RPMI7951 (cell line): ENCODE measurements at regions not wholly inside any gene's neighbourhood (a gene's known extent, or its start where the extent isn't known, plus 50 kb on each side); places are given as distances from the start of the nearest gene placed in this dataset.

Experiments used
- DNase-seq: peaks from one replicate; pipeline ENCODE4 v3.0.0-alpha.2; 2012; ENCODE audit warnings: low read depth

- DNase-seq = no peak
Measured at GRCh38 chr16:13393816-13394215, 492.4 kb downstream of the SHISA9 start.

- DNase-seq = no peak
Measured at GRCh38 chr16:13394488-13394887, 493.1 kb downstream of the SHISA9 start.

- no peak for DNase-seq
Measured at GRCh38 chr16:13397126-13397525, 495.7 kb downstream of the SHISA9 start.

- DNase-seq = no peak
Measured at GRCh38 chr16:13401641-13402040, 500.2 kb downstream of the SHISA9 start.

- peak; percentile 25 for DNase-seq
Measured at GRCh38 chr16:13402601-13403000, 501.2 kb downstream of the SHISA9 start.

- no peak for DNase-seq
Measured at GRCh38 chr16:13403326-13403725, 501.9 kb downstream of the SHISA9 start.

GRCh38 chr16:13414154-13414553, 505.8 kb upstream of the ERCC4 start:
- DNase-seq = no peak

- no peak for DNase-seq
Measured at GRCh38 chr16:13419589-13419988, 500.4 kb upstream of the ERCC4 start.

- peak; percentile 49 for DNase-seq
Measured at GRCh38 chr16:13421726-13422125, 498.2 kb upstream of the ERCC4 start.

- no peak for DNase-seq
Measured at GRCh38 chr16:13425836-13426235, 494.1 kb upstream of the ERCC4 start.

- no peak for DNase-seq
Measured at GRCh38 chr16:13426269-13426668, 493.7 kb upstream of the ERCC4 start.

- no peak for DNase-seq
Measured at GRCh38 chr16:13426736-13427135, 493.2 kb upstream of the ERCC4 start.

GRCh38 chr16:13427943-13428342, 492.0 kb upstream of the ERCC4 start:
- DNase-seq = peak; percentile 15

- DNase-seq = peak; percentile 44
Measured at GRCh38 chr16:13429416-13429815, 490.5 kb upstream of the ERCC4 start.

GRCh38 chr16:13435415-13435814, 484.5 kb upstream of the ERCC4 start:
- no peak for DNase-seq

- DNase-seq = no peak
Measured at GRCh38 chr16:13435873-13436474, 484.0 kb upstream of the ERCC4 start.

- DNase-seq = peak; percentile 81
Measured at GRCh38 chr16:13436641-13437412, 483.1 kb upstream of the ERCC4 start.

GRCh38 chr16:13437413-13437795, 482.6 kb upstream of the ERCC4 start:
- DNase-seq = no peak

GRCh38 chr16:13438064-13438463, 481.9 kb upstream of the ERCC4 start:
- no peak for DNase-seq

- DNase-seq = no peak
Measured at GRCh38 chr16:13439766-13440165, 480.2 kb upstream of the ERCC4 start.

GRCh38 chr16:13441675-13442074, 478.3 kb upstream of the ERCC4 start:
- no peak for DNase-seq

- DNase-seq = no peak
Measured at GRCh38 chr16:13448346-13448745, 471.6 kb upstream of the ERCC4 start.

- DNase-seq = no peak
Measured at GRCh38 chr16:13453325-13453724, 466.6 kb upstream of the ERCC4 start.
